ENCODE measurements at regions not wholly inside any gene's neighbourhood (a gene's known extent, or its start where the extent isn't known, plus 50 kb on each side); places are given as distances from the start of the nearest gene placed in this dataset.

GRCh38 chr7:13152755-13153154 lies 465.3 kb downstream of the ARL4A start:
- H3K4me3 Mint-ChIP-seq (ENCODE audit: low read depth), result no peak overlapping the region
- intact Hi-C loops (cut with micrococcal nuclease), result no loop called here
- H3K27ac Mint-ChIP-seq, result no peak overlapping the region
- no peak for DNase-seq (ENCODE audit: low spot score)
- H3K4me1 Mint-ChIP-seq (ENCODE audit: low read depth), result peaks cover 2% of the 10 kb centered on the region
- no peaks in the 10 kb centered on the region for H3K36me3 Mint-ChIP-seq (ENCODE audit: low read depth)
- H3K27me3 Mint-ChIP-seq (ENCODE audit: low read depth), result no peaks in the 10 kb centered on the region
- no peaks in the 10 kb centered on the region for H3K9me3 Mint-ChIP-seq

GRCh38 chr7:13153266-13153665 lies 465.8 kb downstream of the ARL4A start:
- no peaks in the 10 kb centered on the region for H3K36me3 Mint-ChIP-seq (ENCODE audit: low read depth)
- no peaks in the 10 kb centered on the region for H3K27me3 Mint-ChIP-seq (ENCODE audit: low read depth)
- no peak overlapping the region for H3K27ac Mint-ChIP-seq
- no peak for DNase-seq (ENCODE audit: low spot score)
- H3K4me1 Mint-ChIP-seq (ENCODE audit: low read depth), result peaks cover 2% of the 10 kb centered on the region
- H3K9me3 Mint-ChIP-seq, result no peaks in the 10 kb centered on the region
- no peak overlapping the region for H3K4me3 Mint-ChIP-seq (ENCODE audit: low read depth)
- intact Hi-C loops (cut with micrococcal nuclease), result no loop called here

- DNase-seq (ENCODE audit: low spot score), result no peak
- Mint-ChIP-seq H3K27me3 (ENCODE audit: low read depth) (no peaks in the 10 kb centered on the region), H3K4me3 (ENCODE audit: low read depth) (no peak overlapping the region), H3K9me3 (no peaks in the 10 kb centered on the region), H3K27ac (no peak overlapping the region), H3K4me1 (ENCODE audit: low read depth) (peaks cover 2% of the 10 kb centered on the region), H3K36me3 (ENCODE audit: low read depth) (no peaks in the 10 kb centered on the region)
- intact Hi-C loops (cut with micrococcal nuclease), result no loop called here
Measured at GRCh38 chr7:13153742-13154141, 466.3 kb downstream of the ARL4A start.

DNA sequence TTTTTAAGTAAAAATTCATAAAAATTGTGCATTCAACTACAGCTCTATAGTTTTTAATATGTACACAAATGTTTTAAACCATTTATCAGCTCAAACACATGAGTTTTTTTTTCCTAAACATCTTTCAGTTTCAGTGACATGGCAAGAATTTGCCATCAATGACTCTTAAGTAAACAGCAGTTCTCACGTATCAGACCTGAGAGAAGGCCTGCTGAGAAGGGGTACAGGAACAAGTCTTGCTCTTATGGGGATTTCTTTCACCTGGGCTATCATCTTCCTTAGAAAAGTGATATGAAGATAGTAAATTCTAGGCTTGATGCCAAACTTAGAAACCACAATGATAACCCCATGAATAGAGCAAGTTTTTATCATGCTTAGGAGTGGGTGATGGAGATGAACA lies 467.8 kb downstream of the ARL4A start:
- Mint-ChIP-seq H3K36me3 (ENCODE audit: low read depth) (no peaks in the 10 kb centered on the region), H3K27ac (no peak overlapping the region), H3K27me3 (ENCODE audit: low read depth) (peaks cover 5% of the 10 kb centered on the region), H3K4me1 (ENCODE audit: low read depth) (peaks cover 2% of the 10 kb centered on the region), H3K9me3 (no peaks in the 10 kb centered on the region), H3K4me3 (ENCODE audit: low read depth) (no peak overlapping the region)
- intact Hi-C loops (cut with micrococcal nuclease), result no loop called here
- DNase-seq (ENCODE audit: low spot score), result no peak

GRCh38 chr7:13159003-13159402 lies 471.6 kb downstream of the ARL4A start:
- H3K36me3 Mint-ChIP-seq (ENCODE audit: low read depth), result no peaks in the 10 kb centered on the region
- intact Hi-C loops (cut with micrococcal nuclease), result no loop called here
- no peak for DNase-seq (ENCODE audit: low spot score)
- peaks cover 2% of the 10 kb centered on the region for H3K4me1 Mint-ChIP-seq (ENCODE audit: low read depth)
- H3K9me3 Mint-ChIP-seq, result no peaks in the 10 kb centered on the region
- H3K4me3 Mint-ChIP-seq (ENCODE audit: low read depth), result no peak overlapping the region
- peaks cover 5% of the 10 kb centered on the region for H3K27me3 Mint-ChIP-seq (ENCODE audit: low read depth)
- H3K27ac Mint-ChIP-seq, result no peak overlapping the region

GRCh38 chr7:13159467-13160184 lies 472.2 kb downstream of the ARL4A start:
- H3K4me3 Mint-ChIP-seq (ENCODE audit: low read depth), result no peak overlapping the region
- no peaks in the 10 kb centered on the region for H3K36me3 Mint-ChIP-seq (ENCODE audit: low read depth)
- H3K27ac Mint-ChIP-seq, result no peak overlapping the region
- intact Hi-C loops (cut with micrococcal nuclease), result no loop called here
- no peaks in the 10 kb centered on the region for H3K9me3 Mint-ChIP-seq
- H3K27me3 Mint-ChIP-seq (ENCODE audit: low read depth), result peaks cover 5% of the 10 kb centered on the region
- no peak for DNase-seq (ENCODE audit: low spot score)
- H3K4me1 Mint-ChIP-seq (ENCODE audit: low read depth), result peaks cover 2% of the 10 kb centered on the region

DNA sequence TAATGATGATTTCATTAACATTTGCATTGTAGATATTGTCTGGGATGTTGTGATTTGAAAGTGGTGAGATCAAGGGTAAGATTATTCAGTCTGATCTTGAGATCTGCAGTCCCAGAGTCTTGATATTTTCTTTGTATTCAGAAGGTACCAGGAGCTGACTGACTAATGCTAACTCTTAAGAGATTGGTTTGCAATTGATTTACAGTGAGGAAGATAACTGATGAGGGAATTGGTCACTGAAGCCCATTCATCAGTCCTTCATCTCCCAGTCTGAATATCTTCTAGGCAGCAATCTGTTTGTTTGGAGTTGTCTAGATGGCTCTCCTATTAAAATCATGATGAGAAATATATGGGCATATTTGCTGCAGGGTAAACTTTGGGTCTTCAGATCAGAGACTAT lies 473.7 kb downstream of the ARL4A start:
- H3K4me3 Mint-ChIP-seq (ENCODE audit: low read depth), result no peak overlapping the region
- no peaks in the 10 kb centered on the region for H3K36me3 Mint-ChIP-seq (ENCODE audit: low read depth)
- DNase-seq (ENCODE audit: low spot score), result no peak
- H3K4me1 Mint-ChIP-seq (ENCODE audit: low read depth), result no peaks in the 10 kb centered on the region
- intact Hi-C loops (cut with micrococcal nuclease), result no loop called here
- no peaks in the 10 kb centered on the region for H3K9me3 Mint-ChIP-seq
- H3K27ac Mint-ChIP-seq, result no peak overlapping the region
- peaks cover 14% of the 10 kb centered on the region for H3K27me3 Mint-ChIP-seq (ENCODE audit: low read depth)

- intact Hi-C loops (cut with micrococcal nuclease), result no loop called here
- no peaks in the 10 kb centered on the region for H3K36me3 Mint-ChIP-seq (ENCODE audit: low read depth)
Measured at GRCh38 chr7:13165854-13166253, 478.4 kb downstream of the ARL4A start.

DNA sequence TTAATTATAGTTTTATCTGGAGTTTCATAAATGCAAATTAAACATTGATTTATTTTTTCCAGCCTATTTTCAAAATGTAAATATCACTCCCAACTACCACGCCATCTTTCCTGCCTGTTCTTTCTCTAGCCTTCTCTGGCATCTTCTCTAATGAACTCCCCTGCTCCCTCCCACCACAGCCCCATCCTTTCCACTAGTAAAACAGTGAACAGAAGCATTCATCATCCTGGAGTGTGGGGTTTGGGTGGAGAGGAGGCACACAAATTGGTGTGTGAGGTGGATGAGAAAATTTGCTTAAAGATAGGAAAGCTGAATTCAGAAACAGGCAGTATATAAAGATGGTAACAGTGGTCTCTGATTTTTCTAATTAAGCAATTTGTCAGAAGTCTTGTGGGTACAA lies 479.4 kb downstream of the ARL4A start:
- no peaks in the 10 kb centered on the region for H3K4me1 Mint-ChIP-seq (ENCODE audit: low read depth)
- no peak overlapping the region for H3K4me3 Mint-ChIP-seq (ENCODE audit: low read depth)
- H3K9me3 Mint-ChIP-seq, result no peaks in the 10 kb centered on the region
- H3K27ac Mint-ChIP-seq, result no peak overlapping the region
- peaks cover 9% of the 10 kb centered on the region for H3K27me3 Mint-ChIP-seq (ENCODE audit: low read depth)
- intact Hi-C loops (cut with micrococcal nuclease), result no loop called here
- H3K36me3 Mint-ChIP-seq (ENCODE audit: low read depth), result no peaks in the 10 kb centered on the region
- DNase-seq (ENCODE audit: low spot score), result no peak

More at GRCh38 chr7:13165854-13166253, 478.4 kb downstream of the ARL4A start:
- Mint-ChIP-seq H3K4me1 (ENCODE audit: low read depth) (no peaks in the 10 kb centered on the region), H3K9me3 (no peaks in the 10 kb centered on the region), H3K4me3 (ENCODE audit: low read depth) (no peak overlapping the region), H3K27ac (no peak overlapping the region), H3K27me3 (ENCODE audit: low read depth) (peaks cover 9% of the 10 kb centered on the region)
- no peak for DNase-seq (ENCODE audit: low spot score)

DNA sequence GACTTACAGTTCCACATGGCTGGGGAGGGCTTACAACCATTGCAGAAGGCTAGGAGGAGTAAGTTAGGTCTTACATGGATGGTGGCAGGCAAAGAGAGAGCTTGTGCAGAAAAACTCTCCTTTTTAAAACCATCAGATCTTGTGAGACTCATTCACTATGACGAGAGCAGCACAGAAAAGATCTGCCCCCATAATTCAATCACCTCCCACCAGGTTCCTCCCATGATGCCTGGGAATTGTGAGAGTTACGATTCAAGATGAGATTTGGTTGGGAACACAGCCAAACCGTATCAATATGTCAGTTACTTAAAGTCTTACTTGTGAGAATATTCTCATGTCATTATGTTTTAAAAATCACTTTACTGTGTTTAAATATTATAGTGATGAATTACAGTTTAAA lies 481.9 kb downstream of the ARL4A start:
- H3K4me3 Mint-ChIP-seq (ENCODE audit: low read depth), result no peak overlapping the region
- no peak for DNase-seq (ENCODE audit: low spot score)
- intact Hi-C loops (cut with micrococcal nuclease), result no loop called here
- H3K4me1 Mint-ChIP-seq (ENCODE audit: low read depth), result no peaks in the 10 kb centered on the region
- no peak overlapping the region for H3K27ac Mint-ChIP-seq
- no peaks in the 10 kb centered on the region for H3K36me3 Mint-ChIP-seq (ENCODE audit: low read depth)
- peaks cover 9% of the 10 kb centered on the region for H3K27me3 Mint-ChIP-seq (ENCODE audit: low read depth)
- no peaks in the 10 kb centered on the region for H3K9me3 Mint-ChIP-seq

DNA sequence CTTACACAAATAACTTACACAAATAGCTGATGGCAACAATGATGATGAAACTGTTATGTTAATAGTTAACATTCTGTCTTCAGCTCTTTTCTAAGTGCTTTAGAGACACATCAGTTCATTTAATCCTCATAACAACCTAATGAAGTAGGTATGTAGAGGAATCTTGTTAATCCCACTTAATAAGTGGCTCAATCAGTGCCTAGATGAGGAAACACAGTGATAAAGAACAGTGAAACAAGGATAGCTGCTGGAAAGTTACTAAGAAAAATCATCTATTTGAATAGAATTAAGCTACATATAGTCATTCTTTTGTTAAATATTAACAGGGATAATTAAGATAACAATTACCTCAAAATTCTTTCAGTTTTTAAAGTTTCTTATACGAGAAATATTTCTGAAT lies 487.6 kb downstream of the ARL4A start:
- no peak for DNase-seq (ENCODE audit: low spot score)
- H3K9me3 Mint-ChIP-seq, result no peaks in the 10 kb centered on the region
- no peak overlapping the region for H3K27ac Mint-ChIP-seq
- no peaks in the 10 kb centered on the region for H3K27me3 Mint-ChIP-seq (ENCODE audit: low read depth)
- no peak overlapping the region for H3K4me3 Mint-ChIP-seq (ENCODE audit: low read depth)
- H3K4me1 Mint-ChIP-seq (ENCODE audit: low read depth), result peaks cover 1% of the 10 kb centered on the region
- no peaks in the 10 kb centered on the region for H3K36me3 Mint-ChIP-seq (ENCODE audit: low read depth)
- intact Hi-C loops (cut with micrococcal nuclease), result no loop called here

DNA sequence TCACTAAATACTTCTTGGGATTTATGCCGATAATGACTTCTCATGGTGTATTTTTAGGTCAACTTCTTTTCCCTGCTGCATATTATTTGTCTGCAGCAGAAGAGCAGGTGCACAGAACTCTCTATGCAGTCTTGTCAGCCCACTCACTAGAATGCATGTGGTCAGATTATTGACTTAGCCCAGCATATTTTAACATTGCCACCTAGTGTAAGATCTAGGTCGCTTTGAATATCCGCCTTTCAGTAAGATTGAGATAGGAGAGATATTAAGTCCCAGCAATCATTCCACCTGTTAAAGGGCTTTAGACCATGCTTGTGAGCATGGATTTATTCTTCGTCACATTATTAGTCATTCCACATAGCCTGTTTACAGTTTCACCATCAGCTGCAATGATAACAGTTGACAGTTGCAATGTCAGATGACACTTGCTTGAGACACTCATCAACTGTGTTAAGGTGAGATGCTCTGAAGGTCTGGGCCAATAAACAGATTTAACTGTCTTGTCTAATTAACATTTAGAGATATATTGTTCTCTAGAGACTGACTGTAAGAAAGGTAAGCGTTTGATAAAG lies 491.7 kb downstream of the ARL4A start:
- Mint-ChIP-seq H3K4me1 (ENCODE audit: low read depth) (peaks cover 1% of the 10 kb centered on the region), H3K4me3 (ENCODE audit: low read depth) (no peak overlapping the region), H3K27me3 (ENCODE audit: low read depth) (peaks cover under 1% of the 10 kb centered on the region), H3K27ac (no peak overlapping the region), H3K9me3 (no peaks in the 10 kb centered on the region), H3K36me3 (ENCODE audit: low read depth) (no peaks in the 10 kb centered on the region)
- no peak for DNase-seq (ENCODE audit: low spot score)
- intact Hi-C loops (cut with micrococcal nuclease), result no loop called here

DNA sequence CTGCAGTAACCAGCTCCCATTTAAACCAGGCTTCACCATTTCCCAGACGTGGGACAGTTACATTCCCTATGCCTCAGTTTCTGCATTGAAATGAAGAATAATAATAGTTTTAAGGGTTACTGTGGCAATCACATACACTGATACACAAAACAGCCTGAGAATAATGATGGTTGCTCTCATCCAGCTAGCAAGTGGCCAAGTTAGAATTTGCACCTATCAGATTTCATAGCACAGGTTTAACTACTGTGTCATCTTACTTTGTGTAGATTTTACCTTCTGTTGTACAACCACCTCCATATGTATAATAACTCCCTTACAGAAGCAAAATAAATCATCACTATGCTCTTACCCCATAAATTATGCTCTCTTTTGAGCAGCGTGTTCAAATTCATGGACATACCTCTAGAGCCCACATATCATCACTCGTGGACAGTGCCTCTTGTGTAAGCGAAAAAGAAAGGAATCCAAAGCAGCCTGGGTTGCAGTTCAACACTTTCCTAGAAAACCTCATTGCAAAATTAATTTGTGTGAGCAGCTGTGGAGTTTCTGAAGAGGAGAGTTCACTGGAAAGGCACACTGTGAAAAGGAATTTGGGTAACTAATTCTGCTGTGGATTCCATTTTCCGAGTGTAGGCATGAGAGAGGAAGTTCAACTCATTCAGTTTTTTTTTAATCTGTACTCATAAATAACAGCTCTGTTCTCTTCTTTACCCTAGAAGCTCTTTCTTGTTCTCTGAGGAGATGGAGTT lies 492.5 kb downstream of the ARL4A start:
- Mint-ChIP-seq H3K4me3 (ENCODE audit: low read depth) (no peak overlapping the region), H3K27ac (no peak overlapping the region), H3K36me3 (ENCODE audit: low read depth) (no peaks in the 10 kb centered on the region), H3K9me3 (no peaks in the 10 kb centered on the region), H3K27me3 (ENCODE audit: low read depth) (peaks cover 1% of the 10 kb centered on the region), H3K4me1 (ENCODE audit: low read depth) (peaks cover 1% of the 10 kb centered on the region)
- intact Hi-C loops (cut with micrococcal nuclease), result no loop called here
- DNase-seq (ENCODE audit: low spot score), result no peak

All from activated T-helper 2 cell treated with anti-CD3 and anti-CD28 coated beads, Interferon-gamma antibody, Interleukin-2, Interleukin-4, amounts not matched to agents 10 μg/mL and 5 μg/mL and 100 μg/mL, durations not matched to agents 14 hours and 24 hours and 36 hours (primary cell).